Endothelial cell of umbilical vein (primary cell): ENCODE measurements at regions not wholly inside any gene's neighbourhood (a gene's known extent, or its start where the extent isn't known, plus 50 kb on each side); places are given as distances from the start of the nearest gene placed in this dataset.

Source experiments
- BruUV-seq: library from RNA; stranded (reverse); fragments of 400-500 nt; replicated peaks from 2 replicates; lab custom pipeline; 2021; lab: Mats Ljungman, UMichigan
- CTCF ChIA-PET: fragments of 300-600, 350-600 bp; sonication (Branson Sonifier 250); formaldehyde crosslinking; loops from one replicate; lab custom pipeline; 2021; ENCODE audit warnings: antibody characterized with exemption, inconsistent platforms; lab: Charles Lee
- POLR2A ChIA-PET: fragments of 300-600, 350-600 bp; sonication (Branson Sonifier 250); formaldehyde crosslinking; loops from one replicate; lab custom pipeline; 2021; ENCODE audit warnings: antibody characterized with exemption, inconsistent platforms; lab: Charles Lee
- DNase-seq: peaks from one replicate; pipeline ENCODE4 v3.0.0-alpha.2; 2011; ENCODE audit warnings: low read depth, low spot score
- FAIRE-seq: peaks from 2 replicates; lab custom pipeline; 2011; peaks lifted over from hg19 to GRCh38; lab: Jason Lieb, UNC
- H2AFZ ChIP-seq: 2 replicates; pipeline ENCODE4 v1.6.0; 2012; ENCODE audit warnings: low read depth, low read length, control low read depth, inconsistent platforms
- H3K27ac ChIP-seq: 2 replicates; pipeline ENCODE4 v1.5.1; 2011; ENCODE audit warnings: low read depth, mild to moderate bottlenecking, control low read depth, low read length, moderate library complexity; ENCODE audit not compliant: insufficient read depth
- H3K27me3 ChIP-seq, 2 experiments: 2 replicates each; pipeline versions ENCODE4 v1.6.0 to v1.6.1; 2011; ENCODE audit warnings: low read length in 2 of 2, mixed read lengths in 1 of 2; ENCODE audit not compliant: control insufficient read depth in 2 of 2, insufficient read depth in 2 of 2
- H3K36me3 ChIP-seq, 2 experiments: 2 replicates in 1 of 2; 3 replicates in 1 of 2; pipeline ENCODE4 v1.5.1; 2011; ENCODE audit warnings: low read length in 2 of 2, mild to moderate bottlenecking in 1 of 2, moderate library complexity in 1 of 2; ENCODE audit not compliant: control insufficient read depth in 2 of 2, insufficient read depth in 2 of 2; ENCODE audit errors: extremely low read depth in 1 of 2
- H3K4me1 ChIP-seq: 3 replicates; pipeline ENCODE4 v1.5.1; 2011; ENCODE audit warnings: mild to moderate bottlenecking, low read length; ENCODE audit not compliant: control insufficient read depth, insufficient read depth; ENCODE audit errors: extremely low read depth
- H3K4me2 ChIP-seq: 2 replicates; pipeline ENCODE4 v1.6.1; 2011; ENCODE audit warnings: low read length, control low read depth, mixed read lengths; ENCODE audit not compliant: insufficient read depth
- H3K4me3 ChIP-seq, 3 experiments: fragments of 200-600 bp in 1 of 3; sonication (generic), shearing (Covaris generic) in 1 of 3; replicated peaks in 1 of 3; 2 replicates each; pipeline ENCODE4 v1.5.1; 2011 to 2016; ENCODE audit warnings: control low read depth in 3 of 3, low read length in 3 of 3, mild to moderate bottlenecking in 2 of 3, inconsistent platforms in 1 of 3, low read depth in 1 of 3, moderate library complexity in 1 of 3; ENCODE audit not compliant: insufficient read depth in 1 of 3
- H3K79me2 ChIP-seq: 2 replicates; pipeline ENCODE4 v1.6.0; 2012; ENCODE audit warnings: low read length, inconsistent platforms; ENCODE audit not compliant: control insufficient read depth, insufficient read depth
- H3K9ac ChIP-seq: replicated peaks from 2 replicates; pipeline ENCODE3; 2011; ENCODE audit warnings: low read length, control low read depth; ENCODE audit not compliant: insufficient read depth; ENCODE audit errors: extremely low read depth
- H3K9me1 ChIP-seq: replicated peaks from 3 replicates; pipeline ENCODE4 v1.6.0; 2011; ENCODE audit warnings: mild to moderate bottlenecking, low read length; ENCODE audit not compliant: control insufficient read depth, insufficient read depth; ENCODE audit errors: extremely low read depth
- H3K9me3 ChIP-seq: replicated peaks from 2 replicates; pipeline ENCODE4 v1.5.1; 2012; ENCODE audit warnings: low read length, inconsistent platforms; ENCODE audit not compliant: control insufficient read depth, insufficient read depth
- H4K20me1 ChIP-seq: replicated peaks from 2 replicates; pipeline ENCODE3; 2011; ENCODE audit warnings: mild to moderate bottlenecking, low read length; ENCODE audit not compliant: control insufficient read depth, insufficient read depth; ENCODE audit errors: extremely low read depth
- EZH2 ChIP-seq: IDR thresholded peaks from 2 replicates; pipeline ENCODE4 v1.6.1; 2012; ENCODE audit warnings: borderline replicate concordance, low read depth, mild to moderate bottlenecking, moderate library complexity, low read length, inconsistent platforms; ENCODE audit not compliant: severe bottlenecking
- FOS ChIP-seq: IDR thresholded peaks from 2 replicates; pipeline ENCODE4 v1.6.1; 2011; ENCODE audit warnings: mild to moderate bottlenecking, low read length, moderate library complexity, borderline replicate concordance; ENCODE audit not compliant: insufficient read depth
- GATA2 ChIP-seq: IDR thresholded peaks from 2 replicates; pipeline ENCODE4 v1.7.0; 2011; ENCODE audit warnings: low read depth, mild to moderate bottlenecking, moderate library complexity, mixed read lengths, low read length; ENCODE audit not compliant: insufficient read length, insufficient read depth
- JUN ChIP-seq: IDR thresholded peaks from 2 replicates; pipeline ENCODE4 v1.6.1; 2011; ENCODE audit warnings: borderline replicate concordance, low read depth; ENCODE audit not compliant: insufficient read length, insufficient read depth
- POLR2AphosphoS5 ChIP-seq: IDR thresholded peaks from 2 replicates; pipeline ENCODE4 v1.6.1; 2012; ENCODE audit warnings: low read depth, mild to moderate bottlenecking, control low read depth, low read length, moderate library complexity; ENCODE audit not compliant: insufficient read depth
- dilution Hi-C: fragments of 300-500 bp; cut with MboI; formaldehyde crosslinking; loops from one replicate; pipeline ENCODE4 v1.15.0; 2019; ENCODE audit warnings: low sequenced_read_pairs; ENCODE audit not compliant: extremely low pct_ligation_motif_present
- intact Hi-C: fragments of 100-400 bp; cut with micrococcal nuclease; formaldehyde crosslinking; loops from one replicate; pipeline ENCODE4 v1.10.0; 2022
- TF ChIP-seq, protein P1 (sequence below): IDR thresholded peaks from 2 replicates; pipeline ENCODE4 v1.6.1; 2011; ENCODE audit not compliant: insufficient read depth, insufficient read length
- TF ChIP-seq, protein P2 (sequence below), 2 donors: IDR thresholded peaks; 1 replicate in 1 of 2; 2 replicates in 1 of 2; pipeline ENCODE4 v1.5.1; 2011; ENCODE audit warnings: low read length in 2 of 2, mild to moderate bottlenecking in 2 of 2, moderate library complexity in 2 of 2, control low read depth in 1 of 2, inconsistent platforms in 1 of 2, low read depth in 1 of 2; ENCODE audit not compliant: insufficient read depth in 1 of 2; ENCODE audit errors: extremely low read depth in 1 of 2

DNA sequence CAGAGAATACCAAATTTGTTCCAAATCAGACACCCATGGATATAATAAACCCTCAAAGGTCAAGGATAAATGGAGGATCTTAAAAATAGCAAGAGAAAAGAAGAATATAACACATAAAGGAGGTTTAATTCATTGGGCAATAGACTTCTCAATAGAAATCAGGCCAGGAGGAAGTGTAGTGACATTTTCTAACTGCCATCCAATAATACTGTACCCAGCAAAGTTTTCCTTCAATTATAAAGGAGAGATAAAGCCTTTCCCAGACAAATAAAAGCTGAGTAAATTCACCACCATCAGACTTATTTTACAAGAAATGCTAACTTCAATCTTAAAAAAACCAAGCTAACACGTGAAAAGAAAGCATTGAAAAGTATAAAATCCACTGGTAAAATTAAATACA is 121.6 kb downstream of the MSTN start:
- no peak overlapping the region for H3K27ac ChIP-seq
- intact Hi-C loops: no loop called here
- no peaks in the 10 kb centered on the region for H3K4me1 ChIP-seq
- BruUV-seq: no TSS peak
- H4K20me1 ChIP-seq: no peaks in the 10 kb centered on the region
- H3K79me2 ChIP-seq: no peaks in the 10 kb centered on the region
- H3K27me3 ChIP-seq: no peaks in the 10 kb centered on the region
- no peak overlapping the region for H3K4me2 ChIP-seq
- ChIA-PET CTCF (no interaction called here), POLR2A (no interaction called here)
- H3K36me3 ChIP-seq: no peaks in the 10 kb centered on the region
- TF ChIP-seq, protein P1, sequence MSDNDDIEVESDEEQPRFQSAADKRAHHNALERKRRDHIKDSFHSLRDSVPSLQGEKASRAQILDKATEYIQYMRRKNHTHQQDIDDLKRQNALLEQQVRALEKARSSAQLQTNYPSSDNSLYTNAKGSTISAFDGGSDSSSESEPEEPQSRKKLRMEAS: no peak
- TF ChIP-seq POLR2AphosphoS5 (no peak), FOS (no peak), EZH2 (no peak), JUN (no peak), GATA2 (no peak)
- TF ChIP-seq, protein P2, sequence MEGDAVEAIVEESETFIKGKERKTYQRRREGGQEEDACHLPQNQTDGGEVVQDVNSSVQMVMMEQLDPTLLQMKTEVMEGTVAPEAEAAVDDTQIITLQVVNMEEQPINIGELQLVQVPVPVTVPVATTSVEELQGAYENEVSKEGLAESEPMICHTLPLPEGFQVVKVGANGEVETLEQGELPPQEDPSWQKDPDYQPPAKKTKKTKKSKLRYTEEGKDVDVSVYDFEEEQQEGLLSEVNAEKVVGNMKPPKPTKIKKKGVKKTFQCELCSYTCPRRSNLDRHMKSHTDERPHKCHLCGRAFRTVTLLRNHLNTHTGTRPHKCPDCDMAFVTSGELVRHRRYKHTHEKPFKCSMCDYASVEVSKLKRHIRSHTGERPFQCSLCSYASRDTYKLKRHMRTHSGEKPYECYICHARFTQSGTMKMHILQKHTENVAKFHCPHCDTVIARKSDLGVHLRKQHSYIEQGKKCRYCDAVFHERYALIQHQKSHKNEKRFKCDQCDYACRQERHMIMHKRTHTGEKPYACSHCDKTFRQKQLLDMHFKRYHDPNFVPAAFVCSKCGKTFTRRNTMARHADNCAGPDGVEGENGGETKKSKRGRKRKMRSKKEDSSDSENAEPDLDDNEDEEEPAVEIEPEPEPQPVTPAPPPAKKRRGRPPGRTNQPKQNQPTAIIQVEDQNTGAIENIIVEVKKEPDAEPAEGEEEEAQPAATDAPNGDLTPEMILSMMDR (IDR thresholded peaks at IDR 0.05; ENCODE audit: extremely low read depth in 1 of 2, insufficient read depth in 1 of 2, low read depth in 1 of 2, low read length in 2 of 2): no peak
- no peaks in the 10 kb centered on the region for H3K9me1 ChIP-seq
- FAIRE-seq (no peak), DNase-seq (no peak)
- no peaks in the 10 kb centered on the region for H3K9me3 ChIP-seq
- H3K4me3 ChIP-seq: no peak overlapping the region
- no peak overlapping the region for H3K9ac ChIP-seq
- no peak overlapping the region for H2AFZ ChIP-seq
- dilution Hi-C loops: no loop called here
